LNCAP (cell line): ENCODE measurements at regions not wholly inside any gene's neighbourhood (a gene's known extent, or its start where the extent isn't known, plus 50 kb on each side); places are given as distances from the start of the nearest gene placed in this dataset.

ENCODE experiments used
- CTCF ChIP-seq: fragments of 450-650 bp; IDR thresholded peaks from 2 replicates; pipeline ENCODE4 v1.5.1; 2017; ENCODE audit warnings: mild to moderate bottlenecking

GRCh38 chr6:8900056-8900455 lies 464.7 kb upstream of the SLC35B3 start:
- no peak for TF ChIP-seq CTCF

- TF ChIP-seq CTCF: no peak
These were observed 454.2 kb upstream of the SLC35B3 start for GRCh38 chr6:8889514-8889913.

- TF ChIP-seq CTCF: peak; percentile 52
These were observed 453.1 kb upstream of the SLC35B3 start for GRCh38 chr6:8888468-8888867.

GRCh38 chr6:8881663-8882062 lies 446.3 kb upstream of the SLC35B3 start:
- TF ChIP-seq CTCF: no peak

GRCh38 chr6:8879334-8879733 lies 444.0 kb upstream of the SLC35B3 start:
- TF ChIP-seq CTCF: no peak

GRCh38 chr6:8875986-8876385 lies 440.6 kb upstream of the SLC35B3 start:
- no peak for TF ChIP-seq CTCF

- TF ChIP-seq CTCF: no peak
These were observed 437.2 kb upstream of the SLC35B3 start for GRCh38 chr6:8872589-8872988.

GRCh38 chr6:8865451-8865850 lies 430.1 kb upstream of the SLC35B3 start:
- TF ChIP-seq CTCF: no peak
